Peyer's patch (tissue), 4 donors: ENCODE measurements at regions not wholly inside any gene's neighbourhood (a gene's known extent, or its start where the extent isn't known, plus 50 kb on each side); places are given as distances from the start of the nearest gene placed in this dataset.

Experiments used
- POLR2A ChIP-seq, 2 donors: fragments of 450-650 bp; IDR thresholded peaks; one replicate each; pipeline ENCODE4 v1.5.1; 2017; ENCODE audit warnings: antibody characterized with exemption in 2 of 2, mild to moderate bottlenecking in 2 of 2, moderate library complexity in 2 of 2
- TF ChIP-seq, protein P1 (sequence below), 6 experiments: fragments of 450-650 bp in 4 of 6; fragments of 200-600 bp in 2 of 6; sonication (generic) in 1 of 6; IDR thresholded peaks; one replicate each; pipeline ENCODE4 v1.5.1; 2017 to 2019; ENCODE audit warnings: antibody characterized with exemption in 6 of 6, mild to moderate bottlenecking in 3 of 6, moderate library complexity in 1 of 6

DNA sequence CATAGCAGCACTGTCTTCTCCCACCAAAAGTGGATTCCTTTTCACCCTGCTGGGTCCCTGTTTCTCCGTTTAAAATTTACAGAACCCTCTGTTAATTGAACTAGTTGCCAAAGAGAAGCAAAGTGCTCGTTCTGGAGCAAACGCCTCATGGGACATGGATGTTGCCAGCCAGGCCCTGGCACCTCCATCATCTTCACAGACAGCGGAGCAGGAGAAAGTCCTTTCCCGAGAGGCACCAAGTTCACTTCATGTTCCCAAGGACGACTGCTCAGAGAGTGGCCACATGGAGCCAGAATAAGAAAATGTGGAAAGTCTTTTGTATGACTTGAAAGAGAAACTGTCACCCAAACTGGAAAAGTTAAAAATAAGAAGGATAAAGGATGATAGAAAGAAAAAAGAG, 151.5 kb downstream of the SOX1 start:
- TF ChIP-seq POLR2A (IDR thresholded peaks at IDR 0.05): no peak
- TF ChIP-seq, protein P1, sequence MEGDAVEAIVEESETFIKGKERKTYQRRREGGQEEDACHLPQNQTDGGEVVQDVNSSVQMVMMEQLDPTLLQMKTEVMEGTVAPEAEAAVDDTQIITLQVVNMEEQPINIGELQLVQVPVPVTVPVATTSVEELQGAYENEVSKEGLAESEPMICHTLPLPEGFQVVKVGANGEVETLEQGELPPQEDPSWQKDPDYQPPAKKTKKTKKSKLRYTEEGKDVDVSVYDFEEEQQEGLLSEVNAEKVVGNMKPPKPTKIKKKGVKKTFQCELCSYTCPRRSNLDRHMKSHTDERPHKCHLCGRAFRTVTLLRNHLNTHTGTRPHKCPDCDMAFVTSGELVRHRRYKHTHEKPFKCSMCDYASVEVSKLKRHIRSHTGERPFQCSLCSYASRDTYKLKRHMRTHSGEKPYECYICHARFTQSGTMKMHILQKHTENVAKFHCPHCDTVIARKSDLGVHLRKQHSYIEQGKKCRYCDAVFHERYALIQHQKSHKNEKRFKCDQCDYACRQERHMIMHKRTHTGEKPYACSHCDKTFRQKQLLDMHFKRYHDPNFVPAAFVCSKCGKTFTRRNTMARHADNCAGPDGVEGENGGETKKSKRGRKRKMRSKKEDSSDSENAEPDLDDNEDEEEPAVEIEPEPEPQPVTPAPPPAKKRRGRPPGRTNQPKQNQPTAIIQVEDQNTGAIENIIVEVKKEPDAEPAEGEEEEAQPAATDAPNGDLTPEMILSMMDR (IDR thresholded peaks at IDR 0.05): no peak
